Activated CD8-positive, alpha-beta T cell treated with anti-CD3 and anti-CD28 coated beads for 36 hours (primary cell): ENCODE measurements at regions not wholly inside any gene's neighbourhood (a gene's known extent, or its start where the extent isn't known, plus 50 kb on each side); places are given as distances from the start of the nearest gene placed in this dataset.

Experiments used
- ATAC-seq: fragments of 200-7000 bp; cut with Tn5 transposase; one replicate; pipeline ENCODE4 v1.10.0; 2021; ENCODE audit warnings: mild to moderate bottlenecking, moderate library complexity
- CTCF ChIA-PET: fragments of 350-600 bp; sonication (Branson Sonifier 250); formaldehyde crosslinking; loops from one replicate; lab custom pipeline; 2021; ENCODE audit warnings: antibody characterized with exemption; lab: Charles Lee
- POLR2A ChIA-PET: fragments of 350-600 bp; sonication (Branson Sonifier 250); formaldehyde crosslinking; loops from one replicate; lab custom pipeline; 2021; ENCODE audit warnings: antibody characterized with exemption; lab: Charles Lee
- DNase-seq: peaks from one replicate; pipeline ENCODE4 v3.0.0-alpha.2; 2020
- H3K27ac Mint-ChIP-seq: one replicate; pipeline ENCODE4 v1.8.0; 2021; ENCODE audit warnings: mild to moderate bottlenecking, mixed read lengths
- H3K27me3 Mint-ChIP-seq: one replicate; pipeline ENCODE4 v1.8.0; 2021; ENCODE audit warnings: mixed read lengths
- H3K36me3 Mint-ChIP-seq: one replicate; pipeline ENCODE4 v1.8.0; 2021; ENCODE audit warnings: low read depth, mixed read lengths
- H3K4me1 Mint-ChIP-seq: one replicate; pipeline ENCODE4 v1.8.0; 2021; ENCODE audit warnings: low read depth, mixed read lengths
- H3K4me3 Mint-ChIP-seq: one replicate; pipeline ENCODE4 v1.8.0; 2021; ENCODE audit warnings: mild to moderate bottlenecking, moderate library complexity, mixed read lengths
- H3K9me3 Mint-ChIP-seq: one replicate; pipeline ENCODE4 v1.8.0; 2021; ENCODE audit warnings: mixed read lengths
- intact Hi-C: fragments of 100-400 bp; cut with micrococcal nuclease; formaldehyde crosslinking; loops from one replicate; pipeline ENCODE4 v1.10.0; 2022
- TF ChIP-seq, protein P1 (sequence below): fragments of 200-600 bp; IDR thresholded peaks from one replicate; pipeline ENCODE4 v1.8.0; 2022; ENCODE audit warnings: antibody characterized with exemption, mild to moderate bottlenecking

DNA sequence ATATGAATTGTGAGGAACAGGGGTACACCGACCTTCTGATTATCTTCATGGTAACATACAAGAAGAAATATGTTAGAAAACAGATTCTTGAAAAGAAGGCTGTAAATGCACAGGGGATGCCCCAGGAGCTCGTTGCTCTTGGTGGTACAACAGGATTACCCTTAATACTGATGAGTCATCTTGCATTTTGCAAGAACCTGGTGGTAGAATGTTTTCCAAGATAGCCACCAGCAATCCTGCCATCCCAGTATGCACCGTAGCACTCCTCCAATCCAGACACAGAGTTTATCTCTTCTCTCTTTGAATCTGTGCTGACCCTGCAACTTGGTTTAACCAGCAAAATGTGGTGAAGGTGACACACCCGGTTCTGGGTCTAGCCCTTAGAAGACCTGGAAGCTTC is 238.3 kb downstream of the EN1 start:
- TF ChIP-seq, protein P1, sequence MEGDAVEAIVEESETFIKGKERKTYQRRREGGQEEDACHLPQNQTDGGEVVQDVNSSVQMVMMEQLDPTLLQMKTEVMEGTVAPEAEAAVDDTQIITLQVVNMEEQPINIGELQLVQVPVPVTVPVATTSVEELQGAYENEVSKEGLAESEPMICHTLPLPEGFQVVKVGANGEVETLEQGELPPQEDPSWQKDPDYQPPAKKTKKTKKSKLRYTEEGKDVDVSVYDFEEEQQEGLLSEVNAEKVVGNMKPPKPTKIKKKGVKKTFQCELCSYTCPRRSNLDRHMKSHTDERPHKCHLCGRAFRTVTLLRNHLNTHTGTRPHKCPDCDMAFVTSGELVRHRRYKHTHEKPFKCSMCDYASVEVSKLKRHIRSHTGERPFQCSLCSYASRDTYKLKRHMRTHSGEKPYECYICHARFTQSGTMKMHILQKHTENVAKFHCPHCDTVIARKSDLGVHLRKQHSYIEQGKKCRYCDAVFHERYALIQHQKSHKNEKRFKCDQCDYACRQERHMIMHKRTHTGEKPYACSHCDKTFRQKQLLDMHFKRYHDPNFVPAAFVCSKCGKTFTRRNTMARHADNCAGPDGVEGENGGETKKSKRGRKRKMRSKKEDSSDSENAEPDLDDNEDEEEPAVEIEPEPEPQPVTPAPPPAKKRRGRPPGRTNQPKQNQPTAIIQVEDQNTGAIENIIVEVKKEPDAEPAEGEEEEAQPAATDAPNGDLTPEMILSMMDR, result no peak
- CTCF ChIA-PET, result no interaction called here
- no peak overlapping the region for H3K27ac Mint-ChIP-seq

GRCh38 chr2:118607641-118608040 is 239.8 kb downstream of the EN1 start:
- ChIA-PET POLR2A (no interaction called here), CTCF (no interaction called here)
- intact Hi-C loops, result no loop called here
- no peaks in the 10 kb centered on the region for H3K4me1 Mint-ChIP-seq
- H3K9me3 Mint-ChIP-seq, result no peaks in the 10 kb centered on the region
- no peak overlapping the region for H3K4me3 Mint-ChIP-seq
- ATAC-seq, result no peak
- TF ChIP-seq, protein P1, result no peak
- H3K27me3 Mint-ChIP-seq, result no peaks in the 10 kb centered on the region
- DNase-seq, result no peak
- no peak overlapping the region for H3K27ac Mint-ChIP-seq
- H3K36me3 Mint-ChIP-seq, result no peaks in the 10 kb centered on the region

More for the DNA sequence above, 238.3 kb downstream of the EN1 start:
- intact Hi-C loops, result no loop called here
- Mint-ChIP-seq H3K9me3 (no peaks in the 10 kb centered on the region), H3K4me3 (no peak overlapping the region), H3K4me1 (no peaks in the 10 kb centered on the region), H3K36me3 (no peaks in the 10 kb centered on the region), H3K27me3 (peaks cover 2% of the 10 kb centered on the region)
- ATAC-seq (no peak), DNase-seq (no peak)
- POLR2A ChIA-PET, result no interaction called here

- DNase-seq (no peak), ATAC-seq (no peak)
- H3K27me3 Mint-ChIP-seq, result peaks cover 2% of the 10 kb centered on the region
- TF ChIP-seq, protein P1, result no peak
- intact Hi-C loops, result no loop called here
- ChIA-PET CTCF (no interaction called here), POLR2A (no interaction called here)
- no peak overlapping the region for H3K27ac Mint-ChIP-seq
- no peaks in the 10 kb centered on the region for H3K36me3 Mint-ChIP-seq
- peaks cover 5% of the 10 kb centered on the region for H3K9me3 Mint-ChIP-seq
- no peak overlapping the region for H3K4me3 Mint-ChIP-seq
- H3K4me1 Mint-ChIP-seq, result no peaks in the 10 kb centered on the region
Measured at GRCh38 chr2:118604811-118605210, 242.6 kb downstream of the EN1 start.

DNA sequence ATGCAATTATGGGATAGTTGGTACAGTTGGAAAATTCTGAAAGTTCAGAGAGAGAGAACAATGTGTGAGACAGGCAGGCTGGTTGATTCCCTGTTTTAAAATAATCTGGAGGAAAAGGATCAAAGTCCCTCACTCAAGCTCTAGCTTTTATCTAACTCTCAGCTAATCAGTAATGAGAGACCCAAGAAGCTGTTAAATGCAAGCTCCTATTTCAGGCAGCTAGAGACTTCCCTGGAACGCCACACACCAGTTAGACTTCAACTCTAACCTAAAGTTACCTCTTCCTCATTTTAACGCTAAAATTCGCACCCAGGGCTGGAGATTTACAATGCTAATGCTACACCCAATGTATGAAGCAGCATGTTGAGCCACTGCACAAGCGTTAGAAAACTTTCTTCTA is 243.1 kb downstream of the EN1 start:
- H3K27me3 Mint-ChIP-seq, result peaks cover 2% of the 10 kb centered on the region
- CTCF ChIA-PET, result interaction anchor here (0.9 kb wide), 1 partner anchor 10 kb away, joined by 3 read pairs; no protein-coding TSS in a partner anchor

GRCh38 chr2:118599141-118599540 is 248.3 kb downstream of the EN1 start:
- ChIA-PET CTCF (no interaction called here), POLR2A (no interaction called here)
- H3K36me3 Mint-ChIP-seq, result no peaks in the 10 kb centered on the region
- intact Hi-C loops, result no loop called here
- no peaks in the 10 kb centered on the region for H3K4me1 Mint-ChIP-seq
- H3K27me3 Mint-ChIP-seq, result peaks cover 3% of the 10 kb centered on the region
- DNase-seq (no peak), ATAC-seq (no peak)
- no peak overlapping the region for H3K27ac Mint-ChIP-seq
- H3K9me3 Mint-ChIP-seq, result peaks cover 10% of the 10 kb centered on the region
- no peak overlapping the region for H3K4me3 Mint-ChIP-seq
- TF ChIP-seq, protein P1, result no peak

More for the DNA sequence above, 243.1 kb downstream of the EN1 start:
- Mint-ChIP-seq H3K4me1 (no peaks in the 10 kb centered on the region), H3K36me3 (no peaks in the 10 kb centered on the region), H3K27ac (no peak overlapping the region), H3K4me3 (no peak overlapping the region), H3K9me3 (peaks cover 5% of the 10 kb centered on the region)
- no peak for ATAC-seq
- DNase-seq, result no peak
- TF ChIP-seq, protein P1, result no peak
- intact Hi-C loops, result no loop called here
- POLR2A ChIA-PET, result no interaction called here
